ENCODE measurements at regions not wholly inside any gene's neighbourhood (a gene's known extent, or its start where the extent isn't known, plus 50 kb on each side); places are given as distances from the start of the nearest gene placed in this dataset.
"Not testable (repeated sequence)": the region's sequence is repeated elsewhere in the genome, so short reads cannot be mapped to it uniquely, and the experiment has no call there.

DNA sequence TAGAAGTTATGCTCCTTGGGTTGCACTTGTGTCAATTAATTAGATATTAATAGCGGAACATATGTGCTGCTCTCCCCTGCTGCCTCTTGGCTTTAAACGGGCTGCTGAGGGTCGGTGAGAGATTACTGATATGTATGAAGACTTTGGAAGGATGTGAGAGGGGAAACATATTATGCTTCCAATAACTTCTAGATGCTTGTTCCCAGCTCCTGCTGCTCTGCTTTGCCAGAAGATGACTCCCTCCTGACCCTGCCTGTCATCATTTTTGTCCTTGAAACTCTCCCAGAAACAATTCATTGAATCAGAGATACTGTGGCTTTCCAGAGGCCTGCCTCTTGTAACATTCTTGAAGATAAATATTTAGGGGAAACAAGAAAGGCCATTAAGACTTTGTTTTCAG lies 300.1 kb upstream of the STXBP6 start:
- H3K4me3 ChIP-seq (ENCODE audit: low read depth, low read length) = no peak overlapping the region
- H3K27me3 ChIP-seq (ENCODE audit: control insufficient read depth, insufficient read depth, low read length) = no peaks in the 10 kb centered on the region
- no peak overlapping the region for H3K27ac ChIP-seq (ENCODE audit: low read depth, low read length)
- ChIA-PET CTCF (no interaction called here), POLR2A (no interaction called here)
- TF ChIP-seq, protein P1, sequence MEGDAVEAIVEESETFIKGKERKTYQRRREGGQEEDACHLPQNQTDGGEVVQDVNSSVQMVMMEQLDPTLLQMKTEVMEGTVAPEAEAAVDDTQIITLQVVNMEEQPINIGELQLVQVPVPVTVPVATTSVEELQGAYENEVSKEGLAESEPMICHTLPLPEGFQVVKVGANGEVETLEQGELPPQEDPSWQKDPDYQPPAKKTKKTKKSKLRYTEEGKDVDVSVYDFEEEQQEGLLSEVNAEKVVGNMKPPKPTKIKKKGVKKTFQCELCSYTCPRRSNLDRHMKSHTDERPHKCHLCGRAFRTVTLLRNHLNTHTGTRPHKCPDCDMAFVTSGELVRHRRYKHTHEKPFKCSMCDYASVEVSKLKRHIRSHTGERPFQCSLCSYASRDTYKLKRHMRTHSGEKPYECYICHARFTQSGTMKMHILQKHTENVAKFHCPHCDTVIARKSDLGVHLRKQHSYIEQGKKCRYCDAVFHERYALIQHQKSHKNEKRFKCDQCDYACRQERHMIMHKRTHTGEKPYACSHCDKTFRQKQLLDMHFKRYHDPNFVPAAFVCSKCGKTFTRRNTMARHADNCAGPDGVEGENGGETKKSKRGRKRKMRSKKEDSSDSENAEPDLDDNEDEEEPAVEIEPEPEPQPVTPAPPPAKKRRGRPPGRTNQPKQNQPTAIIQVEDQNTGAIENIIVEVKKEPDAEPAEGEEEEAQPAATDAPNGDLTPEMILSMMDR (IDR thresholded peaks at IDR 0.05; ENCODE audit: low read depth, low read length) = no peak
- no peak for DNase-seq (ENCODE audit: low read depth, low spot score)
- H3K9me3 ChIP-seq (ENCODE audit: control insufficient read depth, insufficient read depth, low read length) = no peaks in the 10 kb centered on the region; the same call in 1 of the 2 replicates

DNA sequence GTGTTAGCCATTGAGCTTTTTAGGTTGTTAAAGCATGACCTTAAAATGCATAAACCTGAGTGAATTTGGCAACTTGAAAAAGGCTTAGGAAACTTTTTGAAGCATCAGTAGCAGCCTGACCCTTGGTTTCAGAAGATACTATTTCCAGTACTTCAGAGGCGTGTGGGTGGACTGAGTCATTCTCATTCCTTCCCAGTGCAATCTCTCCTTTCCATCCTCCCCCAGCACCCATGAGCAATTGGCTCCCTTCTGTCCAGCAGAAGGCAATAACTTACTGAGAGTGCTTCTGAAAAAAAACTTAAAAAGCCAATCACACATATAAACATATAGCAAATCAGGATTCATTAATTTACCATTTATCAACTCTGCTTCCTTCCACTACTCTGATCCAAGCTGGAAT lies 299.3 kb upstream of the STXBP6 start:
- DNase-seq (ENCODE audit: low read depth, low spot score) = no peak
- TF ChIP-seq, protein P1 (IDR thresholded peaks at IDR 0.05; ENCODE audit: low read depth, low read length) = no peak
- ChIA-PET POLR2A (no interaction called here), CTCF (no interaction called here)
- H3K4me3 ChIP-seq (ENCODE audit: low read depth, low read length) = no peak overlapping the region
- H3K27ac ChIP-seq (ENCODE audit: low read depth, low read length) = no peak overlapping the region
- H3K27me3 ChIP-seq (ENCODE audit: control insufficient read depth, insufficient read depth, low read length) = no peaks in the 10 kb centered on the region
- H3K9me3 ChIP-seq (ENCODE audit: control insufficient read depth, insufficient read depth, low read length) = peaks cover 5% of the 10 kb centered on the region

DNA sequence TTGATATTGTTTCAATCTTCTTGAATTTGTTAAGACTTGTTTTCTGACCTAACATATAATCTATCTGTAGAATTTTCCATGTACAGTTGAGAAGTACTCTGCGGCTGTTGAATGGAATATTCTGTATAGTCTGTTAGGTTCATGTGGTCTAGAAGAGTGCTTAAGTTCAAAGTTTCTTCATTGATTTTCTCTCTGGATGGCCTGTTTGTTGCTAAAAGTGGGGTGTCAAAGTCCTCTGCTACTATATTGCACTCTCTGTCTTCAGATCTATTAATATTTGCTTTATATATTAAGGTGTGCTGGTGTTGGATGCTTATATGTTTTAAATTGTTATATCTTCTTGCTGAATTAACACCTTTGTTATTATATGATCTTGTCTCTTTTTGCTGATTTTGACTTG lies 290.9 kb upstream of the STXBP6 start:
- CTCF ChIA-PET = no interaction called here
- Histone ChIP-seq H3K27ac (ENCODE audit: low read depth, low read length) (no peak overlapping the region), H3K27me3 (ENCODE audit: control insufficient read depth, insufficient read depth, low read length) (no peaks in the 10 kb centered on the region), H3K4me3 (ENCODE audit: low read depth, low read length) (no peak overlapping the region), H3K9me3 (ENCODE audit: control insufficient read depth, insufficient read depth, low read length) (peaks cover 5% of the 10 kb centered on the region)
- TF ChIP-seq, protein P1 (IDR thresholded peaks at IDR 0.05; ENCODE audit: low read depth, low read length) = no peak
- POLR2A ChIA-PET = no interaction called here
- no peak for DNase-seq (ENCODE audit: low read depth, low spot score)

DNA sequence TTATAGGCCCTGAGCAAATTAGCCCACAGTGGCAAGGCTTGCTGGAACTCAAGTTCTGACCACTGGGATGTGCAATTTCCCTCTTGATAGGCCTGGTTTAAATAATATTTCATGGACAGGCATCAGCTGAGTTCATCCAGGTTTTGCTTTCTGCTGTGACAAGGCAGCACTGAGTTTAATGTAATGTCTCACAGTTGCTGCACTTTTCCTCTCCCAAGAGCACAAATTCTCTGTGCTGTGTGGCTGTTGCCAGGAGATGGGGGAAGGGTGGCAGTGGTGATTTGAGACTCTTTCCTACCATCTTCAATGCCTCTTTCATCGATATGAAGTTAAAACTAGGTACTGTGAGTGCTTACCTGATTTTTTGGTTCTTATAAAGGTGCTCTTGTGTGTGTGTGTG lies 272.8 kb upstream of the STXBP6 start:
- Histone ChIP-seq H3K27me3 (ENCODE audit: control insufficient read depth, insufficient read depth, low read length) (no peaks in the 10 kb centered on the region), H3K27ac (ENCODE audit: low read depth, low read length) (no peak overlapping the region), H3K4me3 (ENCODE audit: low read depth, low read length) (no peak overlapping the region), H3K9me3 (ENCODE audit: control insufficient read depth, insufficient read depth, low read length) (peaks cover 16% of the 10 kb centered on the region)
- no peak for DNase-seq (ENCODE audit: low read depth, low spot score)
- TF ChIP-seq, protein P1 (IDR thresholded peaks at IDR 0.05; ENCODE audit: low read depth, low read length) = no peak
- ChIA-PET POLR2A (no interaction called here), CTCF (no interaction called here)

DNA sequence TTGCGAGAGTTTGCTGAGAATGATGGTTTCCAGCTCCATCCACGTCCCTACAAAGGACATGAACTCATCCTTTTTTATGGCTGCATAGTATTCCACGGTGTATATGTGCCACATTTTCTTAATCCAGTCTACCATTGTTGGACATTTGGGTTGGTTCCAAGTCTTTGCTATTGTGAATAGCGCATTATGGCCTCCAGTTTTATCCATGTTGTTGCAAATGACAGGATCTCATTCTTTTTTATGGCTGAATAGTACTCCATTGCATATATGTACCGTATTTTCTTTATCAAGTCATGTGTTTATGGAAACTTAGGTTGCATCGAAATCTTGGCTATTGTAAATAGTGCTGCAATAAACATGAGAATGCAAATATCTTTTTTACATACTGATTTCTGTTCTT lies 266.1 kb upstream of the STXBP6 start:
- H3K4me3 ChIP-seq (ENCODE audit: low read depth, low read length); H3K27me3 ChIP-seq (ENCODE audit: control insufficient read depth, insufficient read depth, low read length); POLR2A ChIA-PET; DNase-seq (ENCODE audit: low read depth, low spot score); CTCF ChIA-PET; H3K27ac ChIP-seq (ENCODE audit: low read depth, low read length); H3K9me3 ChIP-seq (ENCODE audit: control insufficient read depth, insufficient read depth, low read length): not testable (repeated sequence)

DNA sequence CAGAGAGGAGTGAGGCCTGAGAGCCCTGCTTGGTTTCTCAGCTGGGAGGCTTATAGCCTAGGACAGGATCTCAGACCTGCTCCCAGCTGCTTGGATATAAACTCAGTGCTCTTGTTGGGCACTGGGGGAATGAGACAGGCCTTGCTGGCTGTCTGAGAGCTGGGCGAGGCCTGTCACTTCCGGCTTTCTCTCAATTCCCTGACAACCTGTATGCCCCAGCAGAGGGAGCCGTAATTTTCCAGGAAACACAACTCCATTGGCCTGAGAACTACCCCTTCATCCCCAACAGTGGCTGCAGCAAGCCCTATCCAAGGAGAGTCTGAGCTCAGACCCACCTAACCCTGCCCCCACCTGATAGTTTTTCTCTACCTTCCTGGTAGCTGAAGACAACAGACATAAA lies 258.3 kb upstream of the STXBP6 start:
- no peak overlapping the region for H3K27ac ChIP-seq (ENCODE audit: low read depth, low read length)
- no peaks in the 10 kb centered on the region for H3K27me3 ChIP-seq (ENCODE audit: control insufficient read depth, insufficient read depth, low read length)
- POLR2A ChIA-PET = no interaction called here
- CTCF ChIA-PET = no interaction called here
- TF ChIP-seq, protein P1 (IDR thresholded peaks at IDR 0.05; ENCODE audit: low read depth, low read length) = no peak
- H3K9me3 ChIP-seq (ENCODE audit: control insufficient read depth, insufficient read depth, low read length) = peaks cover 19% of the 10 kb centered on the region; the same call in 1 of the 2 replicates
- no peak overlapping the region for H3K4me3 ChIP-seq (ENCODE audit: low read depth, low read length)
- no peak for DNase-seq (ENCODE audit: low read depth, low spot score)

All from AG04450 (cell line).